GM21786 (cell line): ENCODE measurements at regions not wholly inside any gene's neighbourhood (a gene's known extent, or its start where the extent isn't known, plus 50 kb on each side); places are given as distances from the start of the nearest gene placed in this dataset.
"Not testable (repeated sequence)": the region's sequence is repeated elsewhere in the genome, so short reads cannot be mapped to it uniquely, and the experiment has no call there.

ENCODE experiments used
- ATAC-seq: cut with Tn5 transposase; IDR thresholded peaks from one replicate; pipeline ENCODE4 v1.9.1; 2021; ENCODE audit not compliant: unreplicated experiment

GRCh38 chr5:7073666-7074065, 322.3 kb upstream of the ADCY2 start:
- no peak for ATAC-seq

GRCh38 chr5:7074176-7074575, 321.8 kb upstream of the ADCY2 start:
- no peak for ATAC-seq

- ATAC-seq = no peak
Observed at GRCh38 chr5:7075470-7075869, 320.5 kb upstream of the ADCY2 start.

DNA sequence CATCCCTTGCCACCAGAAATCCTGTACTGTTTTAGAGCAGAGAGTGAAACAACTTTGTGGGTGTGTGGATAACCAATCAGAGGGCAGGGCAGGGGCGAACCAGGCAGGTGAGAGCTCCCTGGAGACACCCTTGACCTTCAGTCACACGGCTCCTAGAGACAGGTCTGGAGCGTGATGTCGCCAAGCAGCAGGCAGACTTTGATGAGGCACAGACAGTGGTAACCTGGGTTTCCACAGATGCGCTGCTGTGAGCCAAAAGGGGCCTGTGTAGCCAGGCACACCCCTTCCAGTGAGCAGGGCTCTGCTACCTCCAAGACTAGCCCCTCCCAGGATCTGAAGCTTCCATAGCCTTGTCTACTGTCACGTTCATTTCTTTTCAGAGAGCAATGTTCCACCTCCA, 317.8 kb upstream of the ADCY2 start:
- no peak for ATAC-seq

DNA sequence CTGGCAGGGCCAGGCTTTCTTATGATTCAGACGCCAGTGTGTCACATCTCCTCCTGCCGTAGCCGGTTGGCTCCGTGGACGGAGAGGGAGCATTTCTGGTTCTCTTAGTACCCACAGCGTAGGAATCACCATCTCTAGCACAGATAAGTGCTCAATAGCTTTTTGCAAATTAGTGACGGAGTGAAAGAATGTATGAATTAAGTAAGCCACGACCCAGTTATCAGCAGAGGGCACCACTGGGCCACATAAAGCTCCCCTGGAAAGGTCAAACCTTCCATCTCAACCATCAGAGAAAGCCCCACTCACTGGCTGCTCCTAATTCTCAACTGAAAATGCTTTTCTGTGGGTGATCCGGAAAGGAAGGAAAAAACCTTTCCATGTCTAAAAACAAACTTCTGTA, 317.0 kb upstream of the ADCY2 start:
- ATAC-seq = no peak

GRCh38 chr5:7080501-7080900, 315.4 kb upstream of the ADCY2 start:
- no peak for ATAC-seq

- ATAC-seq = no peak
Observed at GRCh38 chr5:7087719-7088297, 308.1 kb upstream of the ADCY2 start.

GRCh38 chr5:7088849-7089248, 307.1 kb upstream of the ADCY2 start:
- ATAC-seq = no peak

- no peak for ATAC-seq
Observed at GRCh38 chr5:7094626-7095025, 301.3 kb upstream of the ADCY2 start.

GRCh38 chr5:7096294-7096693, 299.6 kb upstream of the ADCY2 start:
- no peak for ATAC-seq

GRCh38 chr5:7105358-7105757, 290.6 kb upstream of the ADCY2 start:
- no peak for ATAC-seq

- no peak for ATAC-seq
Observed at GRCh38 chr5:7117961-7118360, 278.0 kb upstream of the ADCY2 start.

- ATAC-seq = no peak
Observed at GRCh38 chr5:7131680-7132079, 264.3 kb upstream of the ADCY2 start.

GRCh38 chr5:7146886-7147285, 249.1 kb upstream of the ADCY2 start:
- ATAC-seq = no peak

DNA sequence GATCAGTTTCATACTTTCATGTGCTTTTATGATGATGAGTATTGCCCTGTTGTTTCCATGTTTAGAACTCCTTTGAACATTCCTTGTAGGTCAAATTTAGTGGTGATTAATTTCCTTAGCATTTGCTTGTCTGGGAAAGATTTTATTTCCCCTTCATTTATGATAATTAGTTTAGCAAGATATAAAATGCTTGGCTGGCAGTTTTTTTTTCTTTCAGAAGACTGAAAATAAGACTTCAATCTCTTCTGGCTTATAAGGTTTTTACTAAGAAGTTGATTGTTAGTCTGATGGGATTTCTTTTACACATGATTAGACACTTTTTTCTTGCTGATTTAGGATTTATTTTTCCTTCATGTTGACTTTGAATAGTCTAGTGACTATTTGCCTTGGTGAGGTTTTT, 238.9 kb upstream of the ADCY2 start:
- ATAC-seq = no peak

GRCh38 chr5:7169240-7169878, 226.6 kb upstream of the ADCY2 start:
- ATAC-seq = no peak

DNA sequence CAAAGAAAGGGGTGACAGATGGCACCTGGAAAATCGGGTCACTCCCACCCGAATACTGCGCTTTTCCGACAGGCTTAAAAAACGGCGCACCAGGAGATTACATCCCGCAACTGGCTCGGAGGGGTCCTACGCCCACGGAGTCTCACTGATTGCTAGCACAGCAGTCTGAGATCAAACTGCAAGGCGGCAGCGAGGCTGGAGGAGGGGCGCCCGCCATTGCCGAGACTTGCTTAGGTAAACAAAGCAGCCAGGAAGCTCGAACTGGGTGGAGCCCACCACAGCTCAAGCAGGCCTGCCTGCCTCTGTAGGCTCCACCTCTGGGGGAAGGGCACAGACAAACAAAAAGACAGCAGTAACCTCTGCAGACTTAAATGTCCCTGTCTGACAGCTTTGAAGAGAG, 225.2 kb upstream of the ADCY2 start:
- not testable (repeated sequence) for ATAC-seq

DNA sequence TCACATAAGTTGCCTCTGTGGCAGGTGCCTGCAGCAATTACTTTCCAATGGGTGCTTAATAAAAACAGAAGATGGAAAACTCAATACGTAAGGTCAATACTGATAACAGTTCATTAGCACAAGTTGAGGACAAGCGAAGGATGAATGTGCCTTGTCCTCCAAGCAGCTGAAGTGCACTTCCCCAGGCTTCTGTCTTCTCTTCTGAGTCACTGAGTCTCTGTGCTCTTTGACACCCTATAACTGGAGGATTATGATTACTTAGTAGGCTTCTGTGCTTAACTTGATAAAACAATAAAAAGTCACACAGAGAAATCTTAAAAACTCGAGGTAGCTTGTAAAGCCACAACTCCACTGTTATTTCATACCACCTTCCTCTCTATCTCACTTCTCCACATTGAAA, 216.6 kb upstream of the ADCY2 start:
- no peak for ATAC-seq

- ATAC-seq = no peak
Observed at GRCh38 chr5:7181841-7182240, 214.1 kb upstream of the ADCY2 start.

DNA sequence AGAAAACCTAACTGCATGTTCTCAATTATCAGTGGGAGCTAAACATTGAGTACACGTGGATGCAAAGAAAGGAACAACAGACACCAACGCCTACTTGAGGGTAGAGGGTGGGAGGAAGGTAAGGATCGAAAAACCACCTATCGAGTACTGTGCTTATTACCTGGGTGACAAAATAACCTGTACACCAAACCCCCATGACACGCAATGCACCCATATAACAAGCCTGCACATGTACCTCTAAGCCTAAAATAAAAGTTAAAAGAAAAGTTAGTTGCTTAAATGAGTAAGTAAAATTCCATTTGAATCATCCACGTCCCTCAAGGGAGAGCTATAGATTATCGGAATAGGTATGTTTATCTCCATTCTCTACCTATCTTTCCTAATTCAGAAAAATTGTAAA, 210.2 kb upstream of the ADCY2 start:
- no peak for ATAC-seq

DNA sequence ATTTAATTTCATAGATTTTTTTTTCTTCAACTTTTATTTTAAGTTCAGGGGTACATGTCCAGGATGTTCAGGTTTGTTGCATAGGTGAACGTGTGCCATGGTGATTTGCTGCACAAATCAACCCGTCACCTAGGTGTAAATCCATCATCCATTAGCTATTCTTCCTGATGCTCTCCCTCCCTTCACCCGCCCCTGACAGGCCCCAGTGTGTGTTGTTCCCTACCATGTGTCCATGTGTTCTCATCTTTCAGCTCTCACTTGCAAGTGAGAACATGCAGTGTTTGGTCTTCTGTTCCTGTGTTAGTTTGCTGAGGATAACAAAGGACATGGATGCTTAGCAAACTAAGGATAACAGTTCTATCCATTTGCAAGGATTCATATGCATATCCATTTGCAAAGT, 209.1 kb upstream of the ADCY2 start:
- no peak for ATAC-seq

DNA sequence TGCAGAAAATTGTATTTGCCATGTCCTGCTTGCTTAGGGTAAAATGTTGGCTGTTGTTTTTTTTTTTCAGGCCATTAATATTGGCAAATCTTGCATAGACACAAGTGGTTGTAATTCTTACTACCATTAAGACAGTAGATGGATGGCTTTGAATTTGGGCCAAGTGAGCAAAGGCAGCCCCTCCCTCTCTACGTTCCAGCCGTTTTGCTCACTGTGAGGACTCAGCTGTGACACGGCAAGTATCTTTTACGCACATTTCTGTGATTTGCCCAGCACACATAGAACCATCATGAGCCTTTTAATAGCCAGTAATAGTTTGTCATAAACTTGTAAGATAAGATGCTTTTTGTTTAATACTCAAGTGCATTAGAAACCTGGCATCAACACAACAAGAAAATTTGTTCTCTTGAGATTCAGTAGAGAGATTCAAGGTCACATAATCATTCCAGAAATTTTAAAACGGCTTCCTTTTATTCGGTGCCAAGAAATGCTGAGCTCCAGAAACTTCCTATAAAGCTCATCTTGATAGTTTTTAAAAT, 205.2 kb upstream of the ADCY2 start:
- ATAC-seq = no peak

- ATAC-seq = no peak
Observed at GRCh38 chr5:7192016-7192415, 203.9 kb upstream of the ADCY2 start.
